PC-9 (cell line): ENCODE measurements at regions not wholly inside any gene's neighbourhood (a gene's known extent, or its start where the extent isn't known, plus 50 kb on each side); places are given as distances from the start of the nearest gene placed in this dataset.

Source experiments
- EZH2 ChIP-seq: fragments of 200-600 bp; sonication (generic); IDR thresholded peaks from 2 replicates; pipeline ENCODE4 v1.8.0; 2017; ENCODE audit warnings: antibody characterized with exemption, low read depth
- TF ChIP-seq, protein P1 (sequence below): fragments of 200-600 bp; sonication (generic); conservative IDR thresholded peaks from 2 replicates; pipeline ENCODE4 v1.6.1; 2017; ENCODE audit warnings: mixed run types, antibody characterized with exemption, mild to moderate bottlenecking, moderate library complexity

DNA sequence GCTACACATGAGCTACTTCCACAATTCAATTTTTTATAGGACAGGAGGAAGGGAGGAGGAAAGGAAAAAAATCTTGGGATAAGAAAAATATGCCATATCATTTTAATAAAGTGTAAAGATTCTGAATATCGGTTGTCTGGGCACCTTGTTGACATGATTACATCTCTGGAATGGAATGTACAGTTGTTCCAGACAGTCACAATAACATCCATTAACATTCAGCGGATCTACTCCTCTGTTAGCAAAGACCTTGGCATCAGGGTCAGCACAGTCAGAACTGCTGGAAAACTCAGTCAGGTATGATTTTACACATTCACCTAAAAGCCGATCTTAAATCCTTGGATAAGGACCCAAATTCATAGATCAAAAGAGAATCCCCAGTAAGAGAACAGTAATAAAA lies 85.4 kb upstream of the ARMCX2 start:
- TF ChIP-seq, protein P1, sequence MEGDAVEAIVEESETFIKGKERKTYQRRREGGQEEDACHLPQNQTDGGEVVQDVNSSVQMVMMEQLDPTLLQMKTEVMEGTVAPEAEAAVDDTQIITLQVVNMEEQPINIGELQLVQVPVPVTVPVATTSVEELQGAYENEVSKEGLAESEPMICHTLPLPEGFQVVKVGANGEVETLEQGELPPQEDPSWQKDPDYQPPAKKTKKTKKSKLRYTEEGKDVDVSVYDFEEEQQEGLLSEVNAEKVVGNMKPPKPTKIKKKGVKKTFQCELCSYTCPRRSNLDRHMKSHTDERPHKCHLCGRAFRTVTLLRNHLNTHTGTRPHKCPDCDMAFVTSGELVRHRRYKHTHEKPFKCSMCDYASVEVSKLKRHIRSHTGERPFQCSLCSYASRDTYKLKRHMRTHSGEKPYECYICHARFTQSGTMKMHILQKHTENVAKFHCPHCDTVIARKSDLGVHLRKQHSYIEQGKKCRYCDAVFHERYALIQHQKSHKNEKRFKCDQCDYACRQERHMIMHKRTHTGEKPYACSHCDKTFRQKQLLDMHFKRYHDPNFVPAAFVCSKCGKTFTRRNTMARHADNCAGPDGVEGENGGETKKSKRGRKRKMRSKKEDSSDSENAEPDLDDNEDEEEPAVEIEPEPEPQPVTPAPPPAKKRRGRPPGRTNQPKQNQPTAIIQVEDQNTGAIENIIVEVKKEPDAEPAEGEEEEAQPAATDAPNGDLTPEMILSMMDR: no peak
- no peak for TF ChIP-seq EZH2
